ENCODE measurements at regions not wholly inside any gene's neighbourhood (a gene's known extent, or its start where the extent isn't known, plus 50 kb on each side); places are given as distances from the start of the nearest gene placed in this dataset.

DNA sequence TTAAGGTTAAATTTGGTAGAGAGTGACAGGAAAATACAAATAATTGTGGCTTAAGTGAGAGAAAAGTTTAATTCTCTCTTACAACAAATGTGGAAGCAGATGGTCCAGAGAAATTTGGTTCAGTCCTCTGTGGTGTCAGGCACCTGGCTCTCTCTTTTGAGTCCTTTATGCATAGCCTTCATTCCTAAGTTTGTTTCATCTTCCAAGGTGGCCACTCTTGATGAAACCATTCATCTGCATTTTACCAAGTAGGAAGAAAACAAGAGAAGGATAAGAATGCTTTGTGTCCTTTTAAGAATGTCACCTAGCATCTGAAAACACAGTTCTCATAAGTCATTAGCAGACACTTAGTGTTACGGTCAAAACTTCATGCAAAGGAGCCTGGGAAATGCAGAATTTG is 442.5 kb downstream of the CCER1 start:
- Histone ChIP-seq H3K9me3 (ENCODE audit: control insufficient read depth, low read length) (no peaks in the 10 kb centered on the region), H3K4me3 (ENCODE audit: low read length in 2 of 2) (no peak overlapping the region), H3K36me3 (ENCODE audit: control insufficient read depth in 1 of 2, insufficient read depth in 2 of 2, low read length in 1 of 2) (no peaks in the 10 kb centered on the region), H3K4me1 (ENCODE audit: control insufficient read depth in 1 of 2, insufficient read depth in 2 of 2, low read length in 2 of 2) (no peaks in the 10 kb centered on the region), H3K27me3 (ENCODE audit: control insufficient read depth in 1 of 2, insufficient read depth in 2 of 2, low read length in 1 of 2) (no peaks in the 10 kb centered on the region), H3K27ac (ENCODE audit: low read depth in 1 of 2, low read length in 2 of 2) (no peak overlapping the region)
- WGBS, 2 donors, result 91 to 98% methylated on average over 1 of the region's 1 CpG
- intact Hi-C loops (cut with DNase I), result no loop called here
- ATAC-seq (ENCODE audit: low FRiP score), result no peak
- DNase-seq, result no peak

DNA sequence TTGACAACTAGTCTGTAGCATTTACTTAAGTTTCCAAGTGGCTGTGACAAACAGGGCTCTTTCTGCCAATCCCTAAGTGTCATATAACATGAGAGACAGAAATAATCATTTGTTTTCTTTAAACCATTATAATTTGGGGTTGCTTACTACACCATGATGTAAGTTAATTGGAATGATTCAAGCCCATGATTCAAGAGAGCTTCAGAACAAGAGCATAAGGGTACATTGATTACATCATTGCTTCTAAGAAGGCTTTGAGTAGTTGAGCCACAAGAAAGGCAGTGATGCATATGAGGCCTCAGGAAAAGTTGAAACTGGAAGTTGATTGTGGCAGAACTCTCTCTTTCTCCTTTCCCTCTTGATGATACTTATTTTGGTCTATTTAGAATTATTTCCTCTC is 444.0 kb downstream of the CCER1 start:
- H3K27me3 ChIP-seq (ENCODE audit: control insufficient read depth in 1 of 2, insufficient read depth in 2 of 2, low read length in 1 of 2), result no peaks in the 10 kb centered on the region
- no peaks in the 10 kb centered on the region for H3K36me3 ChIP-seq (ENCODE audit: control insufficient read depth in 1 of 2, insufficient read depth in 2 of 2, low read length in 1 of 2)
- DNase-seq (no peak), ATAC-seq (ENCODE audit: low FRiP score) (no peak)
- no peaks in the 10 kb centered on the region for H3K9me3 ChIP-seq (ENCODE audit: control insufficient read depth, low read length)
- intact Hi-C loops (cut with DNase I), result no loop called here
- H3K27ac ChIP-seq (ENCODE audit: low read depth in 1 of 2, low read length in 2 of 2), result no peak overlapping the region
- no peaks in the 10 kb centered on the region for H3K4me1 ChIP-seq (ENCODE audit: control insufficient read depth in 1 of 2, insufficient read depth in 2 of 2, low read length in 2 of 2)
- H3K4me3 ChIP-seq (ENCODE audit: low read length in 2 of 2), result no peak overlapping the region

DNA sequence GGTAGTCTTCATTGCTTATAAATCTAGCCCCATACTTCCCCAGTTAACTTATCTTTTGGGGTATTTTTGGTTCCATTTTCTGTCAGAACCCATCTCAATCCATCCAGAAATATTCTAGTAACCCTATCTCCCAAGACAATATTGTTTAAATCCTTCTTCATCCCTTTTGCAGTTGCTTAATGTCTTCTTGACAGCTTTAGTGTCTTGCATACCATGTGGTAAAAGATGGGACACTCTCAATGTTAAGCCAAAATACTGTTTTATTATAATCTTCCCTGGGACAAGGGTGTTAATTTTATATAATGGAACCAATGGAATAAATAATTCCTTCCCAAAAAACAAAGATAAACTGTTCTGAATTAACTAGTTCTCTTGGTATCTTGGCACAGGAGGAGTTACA is 450.2 kb downstream of the CCER1 start:
- Histone ChIP-seq H3K4me3 (ENCODE audit: low read length in 2 of 2) (no peak overlapping the region), H3K9me3 (ENCODE audit: control insufficient read depth, low read length) (no peaks in the 10 kb centered on the region), H3K27ac (ENCODE audit: low read depth in 1 of 2, low read length in 2 of 2) (no peak overlapping the region), H3K4me1 (ENCODE audit: control insufficient read depth in 1 of 2, insufficient read depth in 2 of 2, low read length in 2 of 2) (no peaks in the 10 kb centered on the region), H3K27me3 (ENCODE audit: control insufficient read depth in 1 of 2, insufficient read depth in 2 of 2, low read length in 1 of 2) (no peaks in the 10 kb centered on the region), H3K36me3 (ENCODE audit: control insufficient read depth in 1 of 2, insufficient read depth in 2 of 2, low read length in 1 of 2) (no peaks in the 10 kb centered on the region)
- ATAC-seq (ENCODE audit: low FRiP score) (no peak), DNase-seq (no peak)
- intact Hi-C loops (cut with DNase I), result no loop called here

DNA sequence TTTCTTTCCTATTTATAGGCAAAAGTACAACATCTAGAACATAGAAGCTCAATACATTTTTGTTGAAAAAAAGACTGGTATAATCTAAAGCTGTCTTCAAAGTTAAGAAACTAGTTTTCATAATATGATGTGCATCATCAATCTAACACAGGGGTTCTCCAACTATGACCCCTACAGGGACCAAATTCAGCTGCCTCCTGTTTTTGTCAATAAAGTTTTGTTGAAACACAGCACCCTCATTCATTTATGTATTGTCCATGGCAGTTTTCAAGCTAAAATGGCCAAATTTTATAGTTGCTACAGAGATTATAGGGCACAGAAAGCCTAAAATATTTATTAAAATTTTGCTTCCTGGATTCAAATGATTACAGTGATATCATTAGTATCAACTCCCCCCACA is 452.9 kb downstream of the CCER1 start:
- intact Hi-C loops (cut with DNase I), result no loop called here

DNA sequence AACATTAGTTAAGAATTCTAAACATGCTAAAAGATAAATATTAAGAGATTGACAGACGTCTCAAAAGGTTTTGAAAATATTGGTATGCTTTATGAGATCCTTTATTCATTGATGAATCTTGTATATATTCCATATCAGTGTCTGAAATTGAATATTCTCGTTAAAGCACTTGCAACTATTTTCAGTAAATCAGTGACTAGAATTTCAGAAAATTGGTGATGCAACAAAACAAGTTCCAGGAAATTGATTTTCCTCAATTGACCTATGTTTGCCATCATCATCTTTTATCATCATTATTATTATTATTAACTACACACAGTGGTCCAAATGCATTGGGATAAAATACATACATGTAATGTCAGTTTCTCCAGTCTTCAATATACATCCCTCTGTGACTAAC is 453.6 kb downstream of the CCER1 start:
- ATAC-seq (ENCODE audit: low FRiP score) (no peak), DNase-seq (no peak)
- intact Hi-C loops (cut with DNase I), result no loop called here
- Histone ChIP-seq H3K27ac (ENCODE audit: low read depth in 1 of 2, low read length in 2 of 2) (no peak overlapping the region), H3K36me3 (ENCODE audit: control insufficient read depth in 1 of 2, insufficient read depth in 2 of 2, low read length in 1 of 2) (no peaks in the 10 kb centered on the region), H3K9me3 (ENCODE audit: control insufficient read depth, low read length) (no peaks in the 10 kb centered on the region), H3K4me1 (ENCODE audit: control insufficient read depth in 1 of 2, insufficient read depth in 2 of 2, low read length in 2 of 2) (no peaks in the 10 kb centered on the region), H3K27me3 (ENCODE audit: control insufficient read depth in 1 of 2, insufficient read depth in 2 of 2, low read length in 1 of 2) (no peaks in the 10 kb centered on the region), H3K4me3 (ENCODE audit: low read length in 2 of 2) (no peak overlapping the region)
- 79 to 81% methylated on average over 2 of the region's 2 CpGs for WGBS, 2 donors

More for the DNA sequence above, 452.9 kb downstream of the CCER1 start:
- DNase-seq (no peak), ATAC-seq (ENCODE audit: low FRiP score) (no peak)
- Histone ChIP-seq H3K4me3 (ENCODE audit: low read length in 2 of 2) (no peak overlapping the region), H3K36me3 (ENCODE audit: control insufficient read depth in 1 of 2, insufficient read depth in 2 of 2, low read length in 1 of 2) (no peaks in the 10 kb centered on the region), H3K9me3 (ENCODE audit: control insufficient read depth, low read length) (no peaks in the 10 kb centered on the region), H3K27ac (ENCODE audit: low read depth in 1 of 2, low read length in 2 of 2) (no peak overlapping the region), H3K4me1 (ENCODE audit: control insufficient read depth in 1 of 2, insufficient read depth in 2 of 2, low read length in 2 of 2) (no peaks in the 10 kb centered on the region), H3K27me3 (ENCODE audit: control insufficient read depth in 1 of 2, insufficient read depth in 2 of 2, low read length in 1 of 2) (no peaks in the 10 kb centered on the region)

DNA sequence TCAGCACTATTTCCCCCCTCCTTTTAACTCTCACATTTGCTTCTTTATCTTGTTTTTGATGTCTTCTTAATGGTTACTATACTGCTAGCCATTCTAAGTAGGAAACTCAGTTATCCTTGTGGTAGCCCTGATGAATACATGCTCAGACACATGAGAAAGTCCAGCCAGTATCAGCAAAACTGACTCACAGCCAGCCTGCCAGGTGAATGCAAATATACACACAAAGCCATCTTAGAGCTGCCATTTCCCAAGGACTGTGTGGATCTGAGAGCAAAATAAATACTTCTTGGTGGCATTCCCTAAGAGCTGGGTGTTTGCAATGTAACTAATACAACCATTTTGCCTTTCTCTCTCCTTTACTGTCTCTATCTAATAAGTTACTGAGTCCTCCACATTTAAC is 455.2 kb downstream of the CCER1 start:
- no peaks in the 10 kb centered on the region for H3K4me1 ChIP-seq (ENCODE audit: control insufficient read depth in 1 of 2, insufficient read depth in 2 of 2, low read length in 2 of 2)
- no peak overlapping the region for H3K4me3 ChIP-seq (ENCODE audit: low read length in 2 of 2)
- H3K27ac ChIP-seq (ENCODE audit: low read depth in 1 of 2, low read length in 2 of 2), result no peak overlapping the region
- H3K9me3 ChIP-seq (ENCODE audit: control insufficient read depth, low read length), result no peaks in the 10 kb centered on the region
- intact Hi-C loops (cut with DNase I), result no loop called here
- no peak for DNase-seq
- H3K27me3 ChIP-seq (ENCODE audit: control insufficient read depth in 1 of 2, insufficient read depth in 2 of 2, low read length in 1 of 2), result no peaks in the 10 kb centered on the region
- H3K36me3 ChIP-seq (ENCODE audit: control insufficient read depth in 1 of 2, insufficient read depth in 2 of 2, low read length in 1 of 2), result no peaks in the 10 kb centered on the region
- no peak for ATAC-seq (ENCODE audit: low FRiP score)

DNA sequence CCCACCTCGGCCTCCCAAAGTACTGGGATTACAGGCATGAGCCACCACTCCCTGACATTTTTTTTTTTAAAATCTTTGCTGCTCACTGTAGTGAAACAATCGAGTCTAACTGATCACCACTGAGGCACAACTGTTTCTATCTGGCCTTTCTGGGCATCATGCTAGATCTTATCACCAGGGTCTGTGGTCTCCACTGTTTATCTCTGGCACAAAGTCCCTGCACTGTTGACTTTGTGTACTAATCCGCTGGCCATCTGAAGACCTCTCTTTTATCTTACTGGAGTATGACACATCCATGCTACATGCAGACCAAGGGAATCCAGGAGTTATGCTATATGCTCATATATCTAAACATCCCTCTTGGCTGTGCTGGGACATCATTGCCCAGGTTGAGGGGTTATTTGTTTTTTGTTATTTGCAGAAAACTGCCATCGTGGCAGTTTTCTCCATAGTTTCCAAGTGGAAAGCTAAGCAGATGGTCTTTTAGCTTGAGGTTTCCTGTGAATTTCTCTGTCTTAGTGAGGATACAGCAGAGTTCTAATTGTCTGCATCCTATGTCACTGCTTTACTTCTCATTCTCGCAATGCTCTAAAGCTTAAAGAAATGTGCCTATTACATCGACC is 456.9 kb downstream of the CCER1 start:
- no peak for DNase-seq
- no peaks in the 10 kb centered on the region for H3K27me3 ChIP-seq (ENCODE audit: control insufficient read depth in 1 of 2, insufficient read depth in 2 of 2, low read length in 1 of 2)
- WGBS, 2 donors, result 84% methylated on average over 6 of the region's 6 CpGs
- no peak overlapping the region for H3K4me3 ChIP-seq (ENCODE audit: low read length in 2 of 2)
- H3K36me3 ChIP-seq (ENCODE audit: control insufficient read depth in 1 of 2, insufficient read depth in 2 of 2, low read length in 1 of 2), result no peaks in the 10 kb centered on the region
- intact Hi-C loops (cut with DNase I), result no loop called here
- H3K4me1 ChIP-seq (ENCODE audit: control insufficient read depth in 1 of 2, insufficient read depth in 2 of 2, low read length in 2 of 2), result no peaks in the 10 kb centered on the region
- H3K9me3 ChIP-seq (ENCODE audit: control insufficient read depth, low read length), result no peaks in the 10 kb centered on the region
- no peak overlapping the region for H3K27ac ChIP-seq (ENCODE audit: low read depth in 1 of 2, low read length in 2 of 2)
- ATAC-seq (ENCODE audit: low FRiP score), result no peak

DNA sequence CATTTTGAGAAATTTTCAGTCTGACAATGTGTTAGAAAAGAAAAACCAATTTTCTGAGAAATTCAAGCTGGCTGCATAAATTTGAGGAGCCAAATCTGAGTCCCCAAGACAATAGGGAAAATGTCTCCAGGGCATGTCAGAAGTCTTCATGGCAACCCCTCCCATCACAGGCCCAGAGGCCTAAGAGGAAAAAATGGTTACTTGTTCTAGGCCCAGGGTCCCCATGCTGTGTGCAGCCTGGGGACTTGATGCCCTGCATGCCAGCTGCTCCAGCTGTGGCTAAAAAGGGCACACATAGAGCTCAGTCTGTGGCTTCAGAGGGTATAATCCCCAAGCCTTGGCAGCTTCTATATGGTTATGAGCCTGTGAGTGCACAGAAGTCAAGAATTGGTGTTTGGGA is 464.6 kb downstream of the CCER1 start:
- no peaks in the 10 kb centered on the region for H3K27me3 ChIP-seq (ENCODE audit: control insufficient read depth in 1 of 2, insufficient read depth in 2 of 2, low read length in 1 of 2)
- no peak for ATAC-seq (ENCODE audit: low FRiP score)
- no peaks in the 10 kb centered on the region for H3K9me3 ChIP-seq (ENCODE audit: control insufficient read depth, low read length)
- no peak overlapping the region for H3K27ac ChIP-seq (ENCODE audit: low read depth in 1 of 2, low read length in 2 of 2)
- H3K4me3 ChIP-seq (ENCODE audit: low read length in 2 of 2), result no peak overlapping the region
- intact Hi-C loops (cut with DNase I), result no loop called here
- H3K4me1 ChIP-seq (ENCODE audit: control insufficient read depth in 1 of 2, insufficient read depth in 2 of 2, low read length in 2 of 2), result no peaks in the 10 kb centered on the region
- DNase-seq, result no peak
- no peaks in the 10 kb centered on the region for H3K36me3 ChIP-seq (ENCODE audit: control insufficient read depth in 1 of 2, insufficient read depth in 2 of 2, low read length in 1 of 2)

DNA sequence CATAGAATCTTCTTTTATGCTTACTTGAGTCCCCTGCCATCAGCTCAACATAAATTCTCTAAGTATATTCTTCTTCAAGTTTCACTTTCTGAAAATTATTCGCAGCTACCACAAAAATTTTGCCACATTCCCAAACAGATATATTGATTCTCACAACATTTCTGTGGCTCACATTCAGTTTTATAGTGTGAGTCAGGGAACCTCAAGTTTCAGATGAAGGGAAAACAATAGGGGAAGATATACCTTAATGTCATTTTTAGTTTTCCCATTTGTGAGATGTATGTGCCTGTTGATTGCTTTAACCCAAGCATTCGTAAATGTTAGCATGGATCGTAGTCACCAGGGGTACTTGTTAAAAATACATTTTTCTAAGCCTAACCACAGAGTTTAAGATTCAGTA is 465.8 kb downstream of the CCER1 start:
- Histone ChIP-seq H3K27ac (ENCODE audit: low read depth in 1 of 2, low read length in 2 of 2) (no peak overlapping the region), H3K9me3 (ENCODE audit: control insufficient read depth, low read length) (no peaks in the 10 kb centered on the region), H3K4me1 (ENCODE audit: control insufficient read depth in 1 of 2, insufficient read depth in 2 of 2, low read length in 2 of 2) (no peaks in the 10 kb centered on the region), H3K36me3 (ENCODE audit: control insufficient read depth in 1 of 2, insufficient read depth in 2 of 2, low read length in 1 of 2) (no peaks in the 10 kb centered on the region), H3K4me3 (ENCODE audit: low read length in 2 of 2) (no peak overlapping the region), H3K27me3 (ENCODE audit: control insufficient read depth in 1 of 2, insufficient read depth in 2 of 2, low read length in 1 of 2) (no peaks in the 10 kb centered on the region)
- ATAC-seq (ENCODE audit: low FRiP score) (no peak), DNase-seq (no peak)
- 63 to 96% methylated on average over 3 of the region's 3 CpGs for whole genome bisulfite sequencing, 2 donors
- intact Hi-C loops (cut with DNase I), result no loop called here
